MG63 (cell line): ENCODE measurements at regions not wholly inside any gene's neighbourhood (a gene's known extent, or its start where the extent isn't known, plus 50 kb on each side); places are given as distances from the start of the nearest gene placed in this dataset.

Experiments
- DNase-seq: peaks from one replicate; pipeline ENCODE4 v3.0.0-alpha.2; 2020
- H3K27me3 ChIP-seq: fragments of 250-450 bp; sonication (Bioruptor Pico); 2 replicates; pipeline ENCODE4 v1.5.1; 2020; ENCODE audit warnings: mild to moderate bottlenecking, moderate library complexity
- H3K36me3 ChIP-seq: fragments of 250-450 bp; sonication (Bioruptor Pico); 2 replicates; pipeline ENCODE4 v1.5.1; 2020; ENCODE audit warnings: mild to moderate bottlenecking, moderate library complexity
- H3K4me3 ChIP-seq: fragments of 250-450 bp; sonication (Bioruptor Pico); 2 replicates; pipeline ENCODE4 v1.5.1; 2020; ENCODE audit warnings: mild to moderate bottlenecking, moderate library complexity
- H3K9me3 ChIP-seq: fragments of 250-450 bp; sonication (Bioruptor Pico); 2 replicates; pipeline ENCODE4 v1.5.1; 2020; ENCODE audit warnings: mild to moderate bottlenecking, moderate library complexity

GRCh38 chr2:204354442-204354856 is 190.8 kb upstream of the PARD3B start:
- Histone ChIP-seq H3K9me3 (no peaks in the 10 kb centered on the region), H3K4me3 (no peak overlapping the region), H3K36me3 (no peaks in the 10 kb centered on the region), H3K27me3 (no peaks in the 10 kb centered on the region)
- no peak for DNase-seq

GRCh38 chr2:204355688-204356087 is 189.6 kb upstream of the PARD3B start:
- no peak for DNase-seq
- no peaks in the 10 kb centered on the region for H3K9me3 ChIP-seq
- no peaks in the 10 kb centered on the region for H3K36me3 ChIP-seq
- no peak overlapping the region for H3K4me3 ChIP-seq
- no peaks in the 10 kb centered on the region for H3K27me3 ChIP-seq

- H3K36me3 ChIP-seq = no peaks in the 10 kb centered on the region
- no peaks in the 10 kb centered on the region for H3K27me3 ChIP-seq
- no peaks in the 10 kb centered on the region for H3K9me3 ChIP-seq
- DNase-seq = no peak
- no peak overlapping the region for H3K4me3 ChIP-seq
These were observed 189.1 kb upstream of the PARD3B start for GRCh38 chr2:204356151-204356641.

GRCh38 chr2:204357286-204357685 is 188.0 kb upstream of the PARD3B start:
- no peak overlapping the region for H3K4me3 ChIP-seq
- DNase-seq = no peak
- H3K9me3 ChIP-seq = no peaks in the 10 kb centered on the region
- H3K27me3 ChIP-seq = no peaks in the 10 kb centered on the region
- no peaks in the 10 kb centered on the region for H3K36me3 ChIP-seq

- Histone ChIP-seq H3K27me3 (no peaks in the 10 kb centered on the region), H3K36me3 (no peaks in the 10 kb centered on the region), H3K4me3 (no peak overlapping the region), H3K9me3 (no peaks in the 10 kb centered on the region)
- no peak for DNase-seq
These were observed 186.2 kb upstream of the PARD3B start for GRCh38 chr2:204359076-204359475.

- no peak for DNase-seq
- Histone ChIP-seq H3K27me3 (no peaks in the 10 kb centered on the region), H3K4me3 (no peak overlapping the region), H3K36me3 (no peaks in the 10 kb centered on the region), H3K9me3 (no peaks in the 10 kb centered on the region)
These were observed 184.9 kb upstream of the PARD3B start for GRCh38 chr2:204360218-204361007.

- Histone ChIP-seq H3K9me3 (no peaks in the 10 kb centered on the region), H3K36me3 (no peaks in the 10 kb centered on the region), H3K27me3 (no peaks in the 10 kb centered on the region), H3K4me3 (no peak overlapping the region)
- DNase-seq = no peak
These were observed 183.5 kb upstream of the PARD3B start for GRCh38 chr2:204361738-204362137.

- Histone ChIP-seq H3K36me3 (no peaks in the 10 kb centered on the region), H3K9me3 (no peaks in the 10 kb centered on the region), H3K4me3 (no peak overlapping the region), H3K27me3 (no peaks in the 10 kb centered on the region)
- no peak for DNase-seq
These were observed 182.7 kb upstream of the PARD3B start for GRCh38 chr2:204362581-204362980.

- H3K27me3 ChIP-seq = no peaks in the 10 kb centered on the region
- no peak for DNase-seq
- no peak overlapping the region for H3K4me3 ChIP-seq
- H3K36me3 ChIP-seq = no peaks in the 10 kb centered on the region
- no peaks in the 10 kb centered on the region for H3K9me3 ChIP-seq
These were observed 181.8 kb upstream of the PARD3B start for GRCh38 chr2:204363513-204363912.

- DNase-seq = no peak
- no peaks in the 10 kb centered on the region for H3K27me3 ChIP-seq
These were observed 180.3 kb upstream of the PARD3B start for GRCh38 chr2:204364860-204365535.

GRCh38 chr2:204365811-204366210 is 179.5 kb upstream of the PARD3B start:
- Histone ChIP-seq H3K36me3 (no peaks in the 10 kb centered on the region), H3K9me3 (no peaks in the 10 kb centered on the region), H3K27me3 (no peaks in the 10 kb centered on the region), H3K4me3 (no peak overlapping the region)
- DNase-seq = no peak

More at GRCh38 chr2:204364860-204365535, 180.3 kb upstream of the PARD3B start:
- Histone ChIP-seq H3K4me3 (no peak overlapping the region), H3K36me3 (no peaks in the 10 kb centered on the region), H3K9me3 (no peaks in the 10 kb centered on the region)

- DNase-seq = no peak
These were observed 177.8 kb upstream of the PARD3B start for GRCh38 chr2:204367466-204367865.

GRCh38 chr2:204370172-204370718 is 175.0 kb upstream of the PARD3B start:
- no peaks in the 10 kb centered on the region for H3K9me3 ChIP-seq
- no peaks in the 10 kb centered on the region for H3K27me3 ChIP-seq
- no peaks in the 10 kb centered on the region for H3K36me3 ChIP-seq
- H3K4me3 ChIP-seq = no peak overlapping the region
- no peak for DNase-seq

More at GRCh38 chr2:204367466-204367865, 177.8 kb upstream of the PARD3B start:
- Histone ChIP-seq H3K27me3 (no peaks in the 10 kb centered on the region), H3K9me3 (no peaks in the 10 kb centered on the region), H3K4me3 (no peak overlapping the region), H3K36me3 (no peaks in the 10 kb centered on the region)

GRCh38 chr2:204373942-204374341 is 171.3 kb upstream of the PARD3B start:
- no peak for DNase-seq
- Histone ChIP-seq H3K36me3 (no peaks in the 10 kb centered on the region), H3K4me3 (no peak overlapping the region), H3K27me3 (no peaks in the 10 kb centered on the region), H3K9me3 (no peaks in the 10 kb centered on the region)

- Histone ChIP-seq H3K9me3 (0 out of 2 replicates have a peak, but pooled peaks cover 4% of the 10 kb centered on the region), H3K36me3 (no peaks in the 10 kb centered on the region), H3K4me3 (no peak overlapping the region), H3K27me3 (no peaks in the 10 kb centered on the region)
- no peak for DNase-seq
These were observed 165.0 kb upstream of the PARD3B start for GRCh38 chr2:204380141-204380881.

- no peak for DNase-seq
- H3K4me3 ChIP-seq = no peak overlapping the region
- no peaks in the 10 kb centered on the region for H3K27me3 ChIP-seq
- H3K36me3 ChIP-seq = no peaks in the 10 kb centered on the region
- H3K9me3 ChIP-seq = peaks cover 4% of the 10 kb centered on the region; the same call in 1 of the 2 replicates
These were observed 158.6 kb upstream of the PARD3B start for GRCh38 chr2:204386668-204387067.

- no peaks in the 10 kb centered on the region for H3K27me3 ChIP-seq
- DNase-seq = no peak
- H3K9me3 ChIP-seq = peaks cover 7% of the 10 kb centered on the region; the same call in 1 of the 2 replicates
- H3K36me3 ChIP-seq = no peaks in the 10 kb centered on the region
- no peak overlapping the region for H3K4me3 ChIP-seq
These were observed 156.2 kb upstream of the PARD3B start for GRCh38 chr2:204389120-204389519.
